ENCODE measurements at regions not wholly inside any gene's neighbourhood (a gene's known extent, or its start where the extent isn't known, plus 50 kb on each side); places are given as distances from the start of the nearest gene placed in this dataset.

DNA sequence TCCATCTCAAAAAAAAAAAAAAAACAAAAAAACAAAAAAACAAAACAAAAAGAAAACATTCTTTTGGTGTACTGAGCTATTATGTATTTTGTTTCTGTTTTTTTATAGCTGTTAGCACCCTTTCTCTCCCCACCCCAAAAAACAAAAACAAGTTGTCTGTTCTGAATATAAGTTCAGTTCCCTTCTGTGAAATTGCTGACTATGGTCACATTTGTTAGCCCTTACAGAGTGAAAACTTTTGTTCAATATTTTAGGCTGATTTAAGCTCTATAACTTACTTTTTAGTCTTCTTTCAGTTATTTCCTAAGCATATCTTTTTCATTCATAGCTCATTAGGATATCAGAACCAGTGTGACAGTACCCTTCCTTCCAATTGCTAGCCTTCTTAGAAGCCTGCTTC is 1056.6 kb upstream of the NCAM2 start:
- Histone ChIP-seq H3K4me2 (ENCODE audit: insufficient read depth, low read length) (no peak overlapping the region), H3K9ac (ENCODE audit: insufficient read depth in 1 of 2, low read depth in 2 of 2, low read length in 2 of 2) (no peak overlapping the region), H3K4me1 (replicated peaks in 1 of 2; ENCODE audit: control insufficient read depth in 2 of 2, insufficient read depth in 2 of 2, low read length in 2 of 2) (no peaks in the 10 kb centered on the region), H3K27ac (ENCODE audit: extremely low read depth, low read depth, low read length) (no peak overlapping the region), H2AFZ (ENCODE audit: low read depth, low read length) (no peak overlapping the region), H3K9me1 (ENCODE audit: control insufficient read depth, insufficient read depth, low read length) (no peaks in the 10 kb centered on the region), H3K27me3 (ENCODE audit: control insufficient read depth in 2 of 2, insufficient read depth in 2 of 2, low read length in 2 of 2) (no peaks in the 10 kb centered on the region), H3K4me3 (no peak overlapping the region), H4K20me1 (replicated peaks; ENCODE audit: control insufficient read depth, insufficient read depth, low read length) (no peaks in the 10 kb centered on the region), H3K9me3 (replicated peaks; ENCODE audit: control insufficient read depth, insufficient read depth, low read depth, low read length) (no peaks in the 10 kb centered on the region), H3K79me2 (ENCODE audit: control insufficient read depth, insufficient read depth, low read length) (no peaks in the 10 kb centered on the region), H3K36me3 (ENCODE audit: control insufficient read depth, insufficient read depth, low read length) (no peaks in the 10 kb centered on the region)
- CTCF ChIA-PET (ENCODE audit: low intra/inter-chr PET ratio): no interaction called here
- ATAC-seq (no peak), FAIRE-seq (no peak), DNase-seq (ENCODE audit: extremely low read depth in 1 of 4, low spot score in 3 of 4) (no peak)
- TF ChIP-seq, protein P1, sequence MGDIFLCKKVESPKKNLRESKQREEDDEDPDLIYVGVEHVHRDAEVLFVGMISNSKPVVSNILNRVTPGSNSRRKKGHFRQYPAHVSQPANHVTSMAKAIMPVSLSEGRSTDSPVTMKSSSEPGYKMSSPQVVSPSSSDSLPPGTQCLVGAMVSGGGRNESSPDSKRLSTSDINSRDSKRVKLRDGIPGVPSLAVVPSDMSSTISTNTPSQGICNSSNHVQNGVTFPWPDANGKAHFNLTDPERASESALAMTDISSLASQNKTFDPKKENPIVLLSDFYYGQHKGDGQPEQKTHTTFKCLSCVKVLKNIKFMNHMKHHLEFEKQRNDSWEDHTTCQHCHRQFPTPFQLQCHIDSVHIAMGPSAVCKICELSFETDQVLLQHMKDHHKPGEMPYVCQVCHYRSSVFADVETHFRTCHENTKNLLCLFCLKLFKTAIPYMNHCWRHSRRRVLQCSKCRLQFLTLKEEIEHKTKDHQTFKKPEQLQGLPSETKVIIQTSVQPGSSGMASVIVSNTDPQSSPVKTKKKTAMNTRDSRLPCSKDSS (IDR thresholded peaks at IDR 0.05; ENCODE audit: low read depth, partially characterized antibody): no peak
- peak; percentile 47; the same call in 1 of the 2 replicates for TF ChIP-seq ZNF316 (IDR thresholded peaks at IDR 0.05)
- TF ChIP-seq NFIC (IDR thresholded peaks at IDR 0.05): no peak
- TF ChIP-seq MAFF (IDR thresholded peaks at IDR 0.05; ENCODE audit: low read length): peak; percentile 41
- no peak for TF ChIP-seq MTA2 (IDR thresholded peaks at IDR 0.05; ENCODE audit: low read depth)
- no peak for TF ChIP-seq HNRNPL (IDR thresholded peaks at IDR 0.05; ENCODE audit: low read depth, low read length)
- no peak for TF ChIP-seq ASH1L (IDR thresholded peaks at IDR 0.05; ENCODE audit: borderline replicate concordance, low read depth, partially characterized antibody)
- no peak for TF ChIP-seq FOXJ3 (CRISPR knock-in tag; IDR thresholded peaks at IDR 0.05)
- TF ChIP-seq MAFK (IDR thresholded peaks at IDR 0.05; ENCODE audit: low read length): peak; percentile 33; the same call in 1 of the 2 replicates
- in situ Hi-C loops (cut with MboI) (no loop called here), intact Hi-C loops (cut with micrococcal nuclease) (no loop called here)
- BruUV-seq (replicated peaks): no TSS peak
- POLR2A ChIA-PET: no interaction called here

All from K562 (cell line).